H1 (cell line): ENCODE measurements at regions not wholly inside any gene's neighbourhood (a gene's known extent, or its start where the extent isn't known, plus 50 kb on each side); places are given as distances from the start of the nearest gene placed in this dataset.

ENCODE experiments used
- GABPA ChIP-seq: IDR thresholded peaks from 2 replicates; pipeline ENCODE4 v1.6.1; 2011; ENCODE audit warnings: mild to moderate bottlenecking, low read length, moderate library complexity, borderline replicate concordance; ENCODE audit not compliant: insufficient read depth
- POLR2A ChIP-seq, 2 experiments: IDR thresholded peaks; 1 replicate in 1 of 2; 2 replicates in 1 of 2; pipeline ENCODE4 v1.6.1; 2011; ENCODE audit warnings: low read depth in 2 of 2, low read length in 2 of 2, mild to moderate bottlenecking in 2 of 2; ENCODE audit errors: control extremely low read depth in 1 of 2

- TF ChIP-seq GABPA (no peak), POLR2A (IDR thresholded peaks at IDR 0.05; ENCODE audit: control extremely low read depth in 1 of 2, low read depth in 2 of 2, low read length in 2 of 2) (no peak)
Measured at GRCh38 chr6:141829566-141830360, 303.0 kb upstream of the GJE1 start.
